ENCODE measurements at regions not wholly inside any gene's neighbourhood (a gene's known extent, or its start where the extent isn't known, plus 50 kb on each side); places are given as distances from the start of the nearest gene placed in this dataset.

GRCh38 chr20:53848304-53848703, 222.1 kb downstream of the BCAS1 start:
- TF ChIP-seq FOXM1 (IDR thresholded peaks at IDR 0.05; ENCODE audit: borderline replicate concordance, low read depth), result no peak
- no peak for TF ChIP-seq NFIC (IDR thresholded peaks at IDR 0.05)
- TF ChIP-seq EGR1 (IDR thresholded peaks at IDR 0.05), result no peak
- TF ChIP-seq USF1 (IDR thresholded peaks at IDR 0.05), result no peak
- no peak for TF ChIP-seq CREB1 (IDR thresholded peaks at IDR 0.05; ENCODE audit: low read depth)
- TF ChIP-seq, protein P1, sequence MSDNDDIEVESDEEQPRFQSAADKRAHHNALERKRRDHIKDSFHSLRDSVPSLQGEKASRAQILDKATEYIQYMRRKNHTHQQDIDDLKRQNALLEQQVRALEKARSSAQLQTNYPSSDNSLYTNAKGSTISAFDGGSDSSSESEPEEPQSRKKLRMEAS (IDR thresholded peaks at IDR 0.05), result no peak
- no peak for TF ChIP-seq RAD21 (IDR thresholded peaks at IDR 0.05; ENCODE audit: low read depth)
- TF ChIP-seq EP300 (IDR thresholded peaks at IDR 0.05; ENCODE audit: borderline replicate concordance), result no peak
- TF ChIP-seq TCF12 (IDR thresholded peaks at IDR 0.05; ENCODE audit: low read depth), result no peak
- no peak for TF ChIP-seq CEBPB (IDR thresholded peaks at IDR 0.05)
- no peak for TF ChIP-seq TEAD4 (IDR thresholded peaks at IDR 0.05)
- TF ChIP-seq TAF1 (IDR thresholded peaks at IDR 0.05; ENCODE audit: low read depth), result no peak
- TF ChIP-seq ZBTB7A (IDR thresholded peaks at IDR 0.05; ENCODE audit: low read depth), result no peak

DNA sequence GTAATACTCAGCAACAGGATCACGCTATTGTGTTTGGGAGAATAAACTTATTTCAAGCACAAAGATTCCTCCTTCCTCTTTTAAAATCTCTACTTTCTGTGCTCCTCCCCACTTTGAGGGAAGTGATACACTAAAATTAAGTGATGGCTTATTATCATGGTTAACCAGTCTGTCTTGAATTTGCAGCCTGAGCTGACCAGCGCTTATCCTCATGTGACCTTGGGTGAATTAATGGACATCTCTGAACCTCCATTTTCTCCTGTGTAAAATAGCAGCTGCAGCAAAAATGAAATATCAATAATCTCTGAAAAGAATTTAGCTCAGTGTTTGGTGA, 222.6 kb downstream of the BCAS1 start:
- no peak for TF ChIP-seq TAF1 (IDR thresholded peaks at IDR 0.05; ENCODE audit: low read depth)
- no peak for TF ChIP-seq ZBTB7A (IDR thresholded peaks at IDR 0.05; ENCODE audit: low read depth)
- no peak for TF ChIP-seq YY1 (IDR thresholded peaks at IDR 0.05; ENCODE audit: low read depth)
- no peak for TF ChIP-seq TCF12 (IDR thresholded peaks at IDR 0.05; ENCODE audit: low read depth)
- TF ChIP-seq, protein P2, sequence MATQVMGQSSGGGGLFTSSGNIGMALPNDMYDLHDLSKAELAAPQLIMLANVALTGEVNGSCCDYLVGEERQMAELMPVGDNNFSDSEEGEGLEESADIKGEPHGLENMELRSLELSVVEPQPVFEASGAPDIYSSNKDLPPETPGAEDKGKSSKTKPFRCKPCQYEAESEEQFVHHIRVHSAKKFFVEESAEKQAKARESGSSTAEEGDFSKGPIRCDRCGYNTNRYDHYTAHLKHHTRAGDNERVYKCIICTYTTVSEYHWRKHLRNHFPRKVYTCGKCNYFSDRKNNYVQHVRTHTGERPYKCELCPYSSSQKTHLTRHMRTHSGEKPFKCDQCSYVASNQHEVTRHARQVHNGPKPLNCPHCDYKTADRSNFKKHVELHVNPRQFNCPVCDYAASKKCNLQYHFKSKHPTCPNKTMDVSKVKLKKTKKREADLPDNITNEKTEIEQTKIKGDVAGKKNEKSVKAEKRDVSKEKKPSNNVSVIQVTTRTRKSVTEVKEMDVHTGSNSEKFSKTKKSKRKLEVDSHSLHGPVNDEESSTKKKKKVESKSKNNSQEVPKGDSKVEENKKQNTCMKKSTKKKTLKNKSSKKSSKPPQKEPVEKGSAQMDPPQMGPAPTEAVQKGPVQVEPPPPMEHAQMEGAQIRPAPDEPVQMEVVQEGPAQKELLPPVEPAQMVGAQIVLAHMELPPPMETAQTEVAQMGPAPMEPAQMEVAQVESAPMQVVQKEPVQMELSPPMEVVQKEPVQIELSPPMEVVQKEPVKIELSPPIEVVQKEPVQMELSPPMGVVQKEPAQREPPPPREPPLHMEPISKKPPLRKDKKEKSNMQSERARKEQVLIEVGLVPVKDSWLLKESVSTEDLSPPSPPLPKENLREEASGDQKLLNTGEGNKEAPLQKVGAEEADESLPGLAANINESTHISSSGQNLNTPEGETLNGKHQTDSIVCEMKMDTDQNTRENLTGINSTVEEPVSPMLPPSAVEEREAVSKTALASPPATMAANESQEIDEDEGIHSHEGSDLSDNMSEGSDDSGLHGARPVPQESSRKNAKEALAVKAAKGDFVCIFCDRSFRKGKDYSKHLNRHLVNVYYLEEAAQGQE (IDR thresholded peaks at IDR 0.05; ENCODE audit: low read depth), result no peak
- no peak for TF ChIP-seq TEAD4 (IDR thresholded peaks at IDR 0.05)
- TF ChIP-seq EP300 (IDR thresholded peaks at IDR 0.05; ENCODE audit: borderline replicate concordance), result no peak
- TF ChIP-seq CEBPB (IDR thresholded peaks at IDR 0.05), result no peak
- TF ChIP-seq EGR1 (IDR thresholded peaks at IDR 0.05), result no peak
- TF ChIP-seq, protein P1 (IDR thresholded peaks at IDR 0.05), result no peak
- no peak for TF ChIP-seq CREB1 (IDR thresholded peaks at IDR 0.05; ENCODE audit: low read depth)
- TF ChIP-seq USF1 (IDR thresholded peaks at IDR 0.05), result no peak
- no peak for TF ChIP-seq NFIC (IDR thresholded peaks at IDR 0.05)
- no peak for TF ChIP-seq RAD21 (IDR thresholded peaks at IDR 0.05; ENCODE audit: low read depth)
- TF ChIP-seq FOXM1 (IDR thresholded peaks at IDR 0.05; ENCODE audit: borderline replicate concordance, low read depth), result no peak

DNA sequence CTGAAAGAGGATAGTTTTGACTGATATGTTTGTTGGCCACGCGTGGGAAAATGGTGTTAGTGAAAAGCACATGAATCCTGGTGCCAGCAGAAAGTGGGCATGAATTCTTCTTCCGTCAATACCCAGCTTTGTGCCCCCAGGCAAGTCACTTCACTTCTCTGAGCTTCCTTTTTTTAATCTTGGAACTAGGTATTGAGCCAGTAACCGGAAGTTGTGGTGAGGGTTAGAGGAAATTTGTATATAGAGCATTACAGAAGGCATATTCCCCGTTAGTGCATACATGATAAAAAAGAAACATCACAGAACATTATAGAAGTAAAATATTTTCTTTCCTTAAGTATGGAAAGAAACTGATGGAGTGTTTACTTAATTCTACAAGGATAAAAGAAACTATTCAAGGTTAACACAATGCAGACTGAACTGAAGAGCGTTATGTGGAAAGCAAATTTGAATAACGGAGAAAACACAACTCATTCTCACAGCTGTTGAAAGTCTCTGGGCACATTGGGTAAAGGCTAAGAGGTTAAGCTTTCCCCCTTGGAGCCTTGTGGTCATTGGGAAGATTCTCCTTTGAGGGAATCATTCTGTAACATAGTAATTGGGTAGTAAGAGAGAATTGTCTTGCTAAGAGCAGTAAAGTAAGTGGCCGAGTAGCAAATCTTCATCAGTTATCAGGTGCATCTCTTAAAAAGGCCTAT, 223.1 kb downstream of the BCAS1 start:
- TF ChIP-seq TAF1 (IDR thresholded peaks at IDR 0.05; ENCODE audit: low read depth), result no peak
- TF ChIP-seq, protein P2 (IDR thresholded peaks at IDR 0.05; ENCODE audit: low read depth), result no peak
- no peak for TF ChIP-seq NFIC (IDR thresholded peaks at IDR 0.05)
- TF ChIP-seq TEAD4 (IDR thresholded peaks at IDR 0.05), result no peak
- TF ChIP-seq, protein P1 (IDR thresholded peaks at IDR 0.05), result no peak
- no peak for TF ChIP-seq YY1 (IDR thresholded peaks at IDR 0.05; ENCODE audit: low read depth)
- no peak for TF ChIP-seq CEBPB (IDR thresholded peaks at IDR 0.05)
- no peak for TF ChIP-seq CREB1 (IDR thresholded peaks at IDR 0.05; ENCODE audit: low read depth)

GRCh38 chr20:53846640-53847039, 223.8 kb downstream of the BCAS1 start:
- no peak for TF ChIP-seq EP300 (IDR thresholded peaks at IDR 0.05; ENCODE audit: borderline replicate concordance)
- TF ChIP-seq, protein P2 (IDR thresholded peaks at IDR 0.05; ENCODE audit: low read depth), result no peak
- TF ChIP-seq ZBTB7A (IDR thresholded peaks at IDR 0.05; ENCODE audit: low read depth), result no peak
- TF ChIP-seq TAF1 (IDR thresholded peaks at IDR 0.05; ENCODE audit: low read depth), result no peak
- no peak for TF ChIP-seq TCF12 (IDR thresholded peaks at IDR 0.05; ENCODE audit: low read depth)
- no peak for TF ChIP-seq RAD21 (IDR thresholded peaks at IDR 0.05; ENCODE audit: low read depth)
- TF ChIP-seq CREB1 (IDR thresholded peaks at IDR 0.05; ENCODE audit: low read depth), result no peak
- TF ChIP-seq, protein P1 (IDR thresholded peaks at IDR 0.05), result no peak
- TF ChIP-seq EGR1 (IDR thresholded peaks at IDR 0.05), result no peak
- no peak for TF ChIP-seq TEAD4 (IDR thresholded peaks at IDR 0.05)
- TF ChIP-seq YY1 (IDR thresholded peaks at IDR 0.05; ENCODE audit: low read depth), result no peak

Measured in Ishikawa (cell line).